Superior temporal gyrus (tissue), 1 donor: ENCODE measurements at regions not wholly inside any gene's neighbourhood (a gene's known extent, or its start where the extent isn't known, plus 50 kb on each side); places are given as distances from the start of the nearest gene placed in this dataset.

ENCODE experiments used
- DNase-seq: peaks from one replicate; pipeline ENCODE4 v3.0.0-alpha.2; 2016; ENCODE audit errors: extremely low spot score

DNA sequence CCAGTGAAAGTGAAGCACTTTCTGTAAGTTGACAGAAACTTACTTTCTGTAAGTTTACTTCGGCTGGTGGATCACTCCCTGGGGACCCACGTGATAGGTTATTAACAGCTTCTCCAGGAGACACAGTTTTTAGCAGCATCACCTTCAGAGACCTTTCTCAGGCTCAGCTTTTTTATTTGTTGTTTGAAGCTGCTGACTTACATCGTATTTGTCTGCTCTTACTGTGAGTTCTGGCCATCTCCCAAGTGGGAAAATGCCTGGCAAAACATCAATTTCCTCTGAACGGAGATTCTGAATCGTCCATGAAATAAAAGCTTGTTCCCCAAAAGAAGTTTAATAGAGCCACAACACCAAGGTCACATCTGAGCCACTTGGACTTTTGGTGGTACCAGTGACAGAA, 178.7 kb upstream of the PODXL start:
- no peak for DNase-seq

DNA sequence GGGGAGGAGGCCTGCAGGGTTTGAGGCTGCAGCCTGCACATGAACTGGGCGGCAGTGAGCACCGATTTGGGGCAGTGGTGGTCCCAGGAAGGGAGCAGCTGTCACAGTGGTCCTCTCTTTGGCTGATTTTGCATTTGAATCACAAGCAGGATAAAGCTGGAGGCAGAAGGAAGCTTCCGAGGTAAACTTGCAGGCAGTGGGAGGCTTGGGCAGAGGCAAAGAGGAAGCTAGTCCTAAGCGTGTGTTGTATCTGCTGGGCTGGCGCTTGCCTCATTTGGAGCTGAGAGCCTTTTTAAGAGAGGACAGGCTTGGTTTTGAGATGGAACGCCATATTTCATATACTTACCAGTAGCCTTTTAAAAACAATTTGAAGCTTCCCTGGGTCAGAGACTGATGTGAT, 177.2 kb upstream of the PODXL start:
- no peak for DNase-seq

DNA sequence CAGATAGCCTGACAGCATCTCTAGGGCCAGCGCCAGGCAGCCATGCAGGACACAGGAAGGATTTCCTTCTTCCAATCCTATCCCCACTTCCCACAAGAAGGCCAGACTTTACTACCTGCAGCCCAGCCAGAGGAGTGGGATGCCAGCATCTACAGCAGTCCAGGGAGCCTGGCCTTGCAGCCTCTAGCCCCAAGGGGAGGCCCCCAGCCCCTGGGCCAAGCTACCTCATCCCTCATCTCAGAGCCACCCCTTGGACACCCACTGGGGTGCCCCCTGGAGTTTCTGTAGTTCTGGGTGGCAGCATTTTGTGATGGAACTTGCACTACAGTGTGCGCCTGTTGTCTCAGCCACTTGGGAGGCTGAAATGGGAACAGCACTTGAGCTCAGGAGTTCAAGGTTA, 170.8 kb upstream of the PODXL start:
- DNase-seq, result no peak

DNA sequence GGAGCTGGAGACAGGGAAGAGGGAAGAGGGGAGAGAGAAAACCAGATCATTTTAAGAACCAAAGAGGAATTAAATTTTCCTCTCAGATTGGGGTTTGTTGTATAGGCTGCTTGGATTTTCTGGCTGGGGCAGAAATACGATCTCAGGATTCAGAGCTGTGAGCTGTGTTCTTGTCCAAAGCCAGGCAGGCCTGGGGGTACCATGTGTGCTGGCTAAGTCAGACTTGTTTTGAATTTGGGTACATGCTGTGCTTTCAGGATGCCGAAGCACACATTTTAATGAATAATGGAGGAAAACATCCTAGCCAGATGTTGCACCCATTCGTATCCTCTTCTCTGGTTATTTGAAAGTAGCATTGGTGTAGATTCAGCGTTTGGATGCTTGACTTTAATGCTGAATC, 170.3 kb upstream of the PODXL start:
- no peak for DNase-seq

DNA sequence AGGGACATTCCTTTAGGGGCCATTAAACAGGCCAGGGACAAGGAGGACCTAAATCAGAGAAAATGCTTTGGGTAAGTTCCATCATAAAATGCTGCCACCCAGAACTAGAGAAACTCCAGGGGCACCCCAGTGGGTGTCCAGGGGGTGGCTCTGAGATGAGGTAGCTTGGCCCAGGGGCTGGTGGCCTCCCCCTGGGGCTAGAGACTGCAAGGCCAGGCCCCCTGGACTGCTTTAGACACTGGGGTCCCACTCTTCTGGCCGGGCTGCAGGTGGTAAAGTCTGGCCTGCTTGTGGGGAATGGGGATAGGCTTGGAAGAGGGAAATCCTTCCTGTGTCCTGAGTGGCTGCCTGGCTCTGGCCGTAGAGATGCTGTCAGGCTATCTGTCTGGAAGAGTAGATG, 169.6 kb upstream of the PODXL start:
- DNase-seq, result no peak

DNA sequence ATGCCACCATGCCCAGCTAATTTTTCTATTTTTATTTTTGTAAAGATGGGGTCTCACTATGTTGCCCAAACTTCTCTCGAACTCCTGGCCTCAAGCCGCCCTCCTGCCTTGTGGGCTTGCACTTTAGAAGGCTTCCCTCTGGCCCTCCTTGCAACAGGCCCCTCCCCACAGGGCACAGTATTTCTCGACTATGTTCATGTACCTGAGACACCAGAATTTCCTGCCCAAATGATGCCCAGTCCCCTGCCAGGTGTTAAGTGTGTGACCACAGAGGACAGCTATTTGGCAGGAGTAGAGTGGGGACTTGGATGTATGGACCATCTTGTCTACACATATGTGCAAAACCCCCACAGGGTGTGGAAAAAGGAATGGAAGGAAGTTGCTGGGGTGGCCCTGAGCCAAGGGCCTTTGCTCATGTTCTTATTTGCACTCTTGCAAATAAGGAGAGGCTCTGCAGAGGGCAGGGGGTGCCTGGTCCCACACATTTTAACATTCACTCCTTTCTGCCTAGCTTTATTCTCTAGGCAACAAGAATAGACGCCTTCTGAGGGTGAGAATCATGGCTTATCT, 168.4 kb upstream of the PODXL start:
- no peak for DNase-seq

DNA sequence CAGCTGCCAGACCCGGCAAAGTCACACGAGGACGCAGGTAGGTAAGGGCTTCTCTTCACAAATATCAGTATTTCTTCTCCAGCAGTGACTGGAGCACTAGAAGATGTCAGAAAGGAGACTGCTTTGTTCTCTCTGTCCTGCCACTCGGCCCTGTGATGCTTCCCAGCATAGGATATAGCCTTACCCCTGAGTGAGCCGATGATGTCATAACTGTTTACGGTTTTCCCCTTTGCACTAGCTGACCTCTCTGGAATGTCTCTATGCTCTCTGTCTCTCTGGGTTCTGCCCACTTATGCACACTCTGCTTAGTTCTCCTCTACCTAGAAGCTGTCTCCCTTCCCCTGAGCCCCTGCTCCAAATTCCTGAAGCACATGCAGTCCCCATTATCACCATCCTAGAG, 167.5 kb upstream of the PODXL start:
- DNase-seq, result no peak

DNA sequence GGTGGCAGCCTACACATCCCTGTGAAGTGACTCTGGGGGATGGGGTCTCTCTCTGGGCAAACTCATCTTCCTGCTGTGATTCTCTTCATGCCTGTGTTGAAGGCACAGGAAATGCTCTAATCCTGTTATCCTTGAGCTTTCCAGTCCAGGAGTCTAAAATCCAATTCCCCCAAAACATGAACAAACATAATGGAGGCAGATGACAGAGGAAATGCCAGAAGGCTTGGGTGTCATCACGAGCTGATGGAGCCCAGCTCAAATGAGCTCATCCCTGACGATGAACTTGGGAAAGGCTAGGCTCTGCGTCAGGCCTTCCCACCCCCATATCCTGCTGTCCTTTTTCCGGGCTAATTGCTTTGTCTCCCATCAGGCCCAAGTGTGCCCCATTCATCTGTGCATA, 165.9 kb upstream of the PODXL start:
- DNase-seq, result no peak

DNA sequence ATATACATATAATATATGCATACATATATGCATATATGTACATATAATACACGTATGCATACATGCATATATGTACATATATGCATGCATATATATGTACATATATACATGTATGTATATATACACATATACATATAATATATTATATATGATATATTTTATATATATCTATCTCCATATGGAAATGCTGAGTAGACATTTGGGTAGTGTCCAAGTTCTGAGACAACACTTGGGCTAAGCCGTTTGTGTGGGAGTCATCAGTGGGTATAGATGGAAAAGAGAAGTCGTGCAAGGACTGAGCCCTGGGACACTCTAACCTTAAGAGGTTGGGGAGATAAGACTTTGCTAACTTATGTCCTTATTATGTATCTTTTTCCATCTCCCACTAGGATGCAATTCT, 165.2 kb upstream of the PODXL start:
- no peak for DNase-seq

DNA sequence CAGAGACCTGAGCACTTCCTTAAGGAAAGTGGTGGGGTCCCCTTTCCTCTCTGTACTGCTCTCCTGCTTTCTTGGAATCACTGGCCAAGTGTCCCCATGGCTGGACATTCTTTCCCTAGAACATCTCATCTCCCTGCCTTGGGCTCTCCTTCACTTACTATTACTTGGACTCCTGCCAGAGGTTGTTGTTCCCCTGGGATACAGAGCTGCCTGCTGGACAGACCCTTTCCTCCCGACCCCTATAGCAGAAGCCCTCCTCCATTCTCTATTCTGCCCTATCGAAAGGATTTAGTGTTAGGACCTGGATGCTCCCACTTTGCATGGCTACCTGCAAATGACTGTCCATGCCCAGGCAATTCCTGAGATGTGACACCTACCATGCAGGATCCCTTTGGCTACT, 164.3 kb upstream of the PODXL start:
- no peak for DNase-seq

DNA sequence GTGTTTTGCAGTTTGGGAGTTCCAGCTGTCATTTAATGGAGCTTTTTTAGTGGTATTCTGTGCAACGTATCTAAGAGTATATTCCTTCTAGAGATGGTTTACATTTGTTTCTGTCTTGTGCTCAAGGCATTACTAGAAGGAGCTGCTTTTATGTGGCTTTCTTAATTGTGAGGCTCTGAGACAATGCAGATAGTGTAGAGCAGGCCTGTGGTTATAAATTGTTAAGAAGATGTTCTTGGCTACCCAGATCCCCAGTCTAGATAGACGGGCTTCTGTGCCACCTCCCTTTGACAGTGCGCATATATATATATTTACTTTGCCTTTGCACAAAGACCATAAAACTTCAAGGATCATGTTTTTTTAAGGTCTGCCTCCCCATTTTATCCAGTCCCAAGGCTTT, 160.8 kb upstream of the PODXL start:
- no peak for DNase-seq

DNA sequence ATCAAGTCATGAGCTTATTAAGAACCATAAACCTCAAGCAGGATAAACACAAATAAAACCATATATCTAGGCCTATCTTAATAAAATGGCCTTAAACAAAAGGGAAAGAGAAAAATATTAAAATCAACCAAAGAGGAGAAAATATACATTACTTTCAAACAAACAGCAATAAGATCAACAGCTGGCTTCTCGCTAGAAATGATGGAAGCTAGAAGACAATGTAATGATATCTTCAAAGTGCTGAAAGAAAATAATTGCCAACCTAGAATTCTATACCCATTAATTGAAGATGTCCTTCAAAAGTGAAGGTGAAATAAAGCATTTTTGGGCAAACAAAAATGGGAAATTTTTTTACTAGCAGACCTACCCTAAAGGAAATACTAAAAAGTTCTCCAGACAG, 142.9 kb upstream of the PODXL start:
- DNase-seq, result no peak

DNA sequence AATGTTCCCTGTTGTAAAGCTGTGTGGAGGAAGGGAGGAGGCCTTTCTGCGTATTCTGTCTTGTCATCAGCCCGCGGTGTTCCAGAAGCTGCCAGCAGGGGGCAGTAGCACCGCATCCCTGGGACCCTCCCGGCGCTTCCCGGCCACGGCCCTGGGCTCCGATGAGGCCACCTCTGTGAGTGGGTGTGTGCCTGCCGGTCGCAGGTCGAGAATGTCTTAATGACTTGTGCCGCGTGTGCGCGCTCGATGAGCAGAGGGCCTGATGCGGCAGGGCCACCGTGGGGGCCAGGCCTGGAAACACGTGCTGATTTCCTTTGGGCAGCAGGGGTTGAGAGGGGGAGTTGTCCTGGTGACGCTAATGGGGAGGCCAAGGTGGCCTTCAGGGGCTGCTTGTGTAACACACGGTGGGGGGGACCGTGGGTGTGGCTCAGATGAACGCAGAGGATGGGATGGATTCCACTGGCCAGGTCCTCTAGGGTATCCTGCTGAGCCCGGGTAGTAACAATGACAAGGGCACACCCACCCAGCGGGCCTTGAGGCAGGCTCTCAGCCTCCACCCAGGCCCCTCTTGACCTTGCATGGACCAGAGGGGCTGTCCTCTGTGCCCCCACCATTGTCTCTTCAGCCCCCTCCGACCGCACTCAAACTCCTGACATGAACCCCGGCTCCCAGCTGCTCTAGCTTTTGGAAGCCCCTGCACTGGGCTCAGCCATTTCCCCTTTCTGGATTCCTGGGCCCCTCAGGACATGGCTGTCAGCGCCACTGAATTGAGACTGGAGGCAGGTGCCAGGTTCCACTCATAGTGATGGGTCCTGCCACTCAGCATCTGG, 135.9 kb upstream of the PODXL start:
- peak; percentile 69 for DNase-seq

DNA sequence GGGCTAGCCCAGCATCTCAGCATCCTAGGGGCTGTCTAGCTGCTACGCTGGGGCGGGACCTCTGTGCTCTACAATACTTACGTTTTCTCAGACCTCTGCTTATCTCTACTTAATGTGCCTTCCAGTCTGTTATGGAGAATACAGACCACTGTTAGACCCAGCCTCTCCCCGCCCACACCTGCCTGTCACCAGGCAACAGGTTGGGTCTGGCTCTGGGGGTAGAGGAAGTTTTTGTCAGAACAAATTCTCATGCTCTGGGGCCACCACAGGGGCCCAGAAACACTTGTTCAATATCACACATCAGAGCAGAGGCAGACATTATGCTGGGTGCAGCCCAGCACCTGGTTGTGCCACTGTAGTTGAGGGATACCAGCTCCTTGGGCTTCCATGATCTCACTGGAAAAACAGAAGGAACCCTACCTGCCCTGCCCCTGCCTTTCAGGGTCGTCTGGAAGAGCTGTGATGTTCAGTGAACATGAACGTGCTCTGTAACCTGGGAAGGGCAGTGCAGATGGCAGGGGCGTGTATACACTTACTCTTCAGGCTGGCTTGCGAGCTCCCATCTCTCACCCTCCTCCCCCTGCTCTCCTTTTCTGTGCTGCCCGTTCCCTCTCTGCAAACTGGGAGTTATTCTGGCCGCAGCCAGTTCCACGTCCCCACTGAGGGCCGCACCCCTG, 135.2 kb upstream of the PODXL start:
- DNase-seq, result no peak

DNA sequence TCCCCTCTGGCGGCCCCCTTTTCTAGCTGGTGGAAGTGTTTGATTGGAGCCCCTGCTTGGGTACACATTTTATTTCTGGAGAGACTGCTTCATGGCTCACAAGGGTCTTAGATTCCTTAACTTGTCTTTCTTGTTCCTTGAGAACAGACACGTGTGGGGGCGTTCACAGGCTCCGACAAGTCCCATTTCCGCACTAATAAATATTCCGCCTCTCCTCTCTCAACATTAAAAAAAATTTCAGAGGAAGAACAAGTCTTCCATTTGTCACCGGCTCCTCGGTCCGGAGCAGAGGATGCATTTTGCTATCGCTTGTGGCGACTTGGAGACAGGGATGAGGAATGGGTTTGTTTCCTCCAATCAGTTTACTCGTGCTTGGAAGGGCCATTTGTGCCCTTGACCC, 134.0 kb upstream of the PODXL start:
- DNase-seq, result no peak

DNA sequence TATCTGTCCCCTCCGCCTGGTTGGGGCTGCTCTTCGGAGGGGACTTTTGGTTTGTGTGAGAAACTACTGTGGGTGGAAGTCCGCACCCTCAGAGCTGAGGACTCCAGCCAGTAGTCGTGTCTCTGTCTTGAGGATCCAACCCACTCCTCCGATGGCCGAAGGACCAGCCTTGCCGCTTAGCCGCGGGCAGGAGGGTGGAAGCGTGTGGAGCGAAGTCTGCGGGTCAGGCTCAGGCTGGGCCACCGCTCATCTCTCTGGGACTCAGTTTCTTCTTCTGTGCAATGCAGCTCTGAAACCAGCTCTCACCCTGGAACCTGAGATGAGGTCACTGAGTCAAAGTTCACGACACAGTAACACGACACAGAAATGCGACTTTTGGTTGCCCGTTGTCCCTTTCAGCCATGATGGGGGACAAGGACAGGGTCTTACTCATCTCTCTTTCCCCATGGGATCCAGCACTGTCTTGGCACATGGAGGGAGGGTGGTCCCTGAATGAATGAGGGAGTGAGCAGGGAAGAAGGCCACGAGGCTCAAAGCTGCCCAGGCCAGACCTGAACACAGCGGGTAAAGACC, 133.3 kb upstream of the PODXL start:
- no peak for DNase-seq

DNA sequence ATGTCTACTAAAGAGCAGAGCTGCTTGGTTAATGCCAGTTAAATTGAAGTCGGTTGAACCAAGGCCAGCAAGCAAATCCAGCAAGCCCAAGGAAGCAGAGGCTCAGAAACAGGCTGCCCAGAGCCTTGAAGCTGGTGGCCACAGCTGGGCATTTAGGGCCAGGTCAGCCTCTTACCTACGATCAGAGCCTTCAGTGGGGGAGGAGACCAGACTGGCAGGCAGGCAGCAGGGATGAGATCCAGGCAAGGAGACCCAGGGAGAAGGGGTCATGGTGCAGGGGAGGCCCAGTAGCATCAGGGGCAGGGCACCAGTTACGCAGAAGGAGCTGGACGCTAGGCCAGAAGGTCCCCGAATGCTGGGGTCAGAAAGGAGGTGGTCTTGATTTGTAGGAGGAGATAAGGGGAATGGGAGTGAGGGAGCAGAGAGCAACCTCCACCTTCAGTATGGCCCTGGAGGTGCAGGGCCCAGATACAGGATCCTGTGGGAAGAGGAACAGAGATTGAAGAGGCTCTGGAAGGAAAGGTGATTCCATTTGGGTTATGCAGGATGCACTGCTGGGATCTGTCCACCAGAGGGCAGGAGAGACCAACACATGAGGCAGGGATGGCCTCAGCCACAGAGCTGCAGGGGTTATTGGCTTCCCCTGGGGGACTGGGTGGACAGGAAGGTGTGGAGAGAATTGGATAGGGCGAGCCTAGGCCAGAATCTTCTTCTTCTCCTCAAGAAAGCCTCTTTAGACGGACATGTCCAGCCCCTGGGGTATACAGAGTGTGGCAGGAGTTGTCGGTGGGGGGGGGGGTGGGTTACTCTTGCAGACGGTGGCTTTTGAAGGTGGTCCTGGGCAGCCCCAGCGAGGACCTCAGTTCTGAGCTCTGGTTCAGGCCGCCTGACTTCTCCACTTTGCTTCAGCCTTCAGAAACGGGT, 132.6 kb upstream of the PODXL start:
- peak; percentile 82 for DNase-seq

DNA sequence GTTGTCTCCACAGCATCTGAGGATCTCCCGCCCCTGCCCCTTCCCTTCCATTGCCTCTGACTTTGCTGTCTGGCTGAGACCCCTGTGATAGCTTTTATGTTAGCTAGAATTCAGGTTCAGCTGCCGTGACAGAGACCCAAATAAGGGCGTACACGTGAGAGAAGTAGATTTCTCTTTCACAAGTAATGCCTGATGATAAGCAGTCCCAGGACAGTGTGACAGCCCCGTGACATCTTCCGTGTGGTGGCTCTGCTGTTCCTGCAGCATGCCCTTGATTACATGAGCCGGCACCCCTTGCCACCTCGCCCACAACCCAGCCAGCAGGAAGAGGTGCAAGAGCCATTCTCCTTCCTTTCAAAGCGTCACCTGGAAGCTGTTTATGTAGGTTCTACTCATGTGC, 130.9 kb upstream of the PODXL start:
- no peak for DNase-seq

DNA sequence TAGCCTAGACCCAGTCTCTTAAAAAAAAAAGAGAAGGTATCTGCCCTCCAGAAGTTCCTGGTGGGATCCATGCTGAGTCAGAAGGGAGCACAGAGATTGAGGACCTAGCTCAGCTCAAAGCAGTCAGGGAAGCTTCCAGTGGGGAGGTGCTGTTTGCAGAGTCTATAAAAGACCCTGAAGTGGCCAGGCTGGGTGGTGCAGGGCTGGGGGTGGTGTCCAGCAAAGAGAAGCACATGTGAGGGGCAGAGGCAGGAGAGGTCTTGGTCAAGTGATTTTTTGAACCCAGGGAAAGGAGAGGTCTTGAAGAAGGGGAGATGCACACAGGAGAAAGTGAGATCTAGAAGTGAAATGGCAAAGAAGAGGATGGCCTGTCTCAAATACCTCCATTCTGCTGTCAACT, 130.4 kb upstream of the PODXL start:
- DNase-seq, result no peak

DNA sequence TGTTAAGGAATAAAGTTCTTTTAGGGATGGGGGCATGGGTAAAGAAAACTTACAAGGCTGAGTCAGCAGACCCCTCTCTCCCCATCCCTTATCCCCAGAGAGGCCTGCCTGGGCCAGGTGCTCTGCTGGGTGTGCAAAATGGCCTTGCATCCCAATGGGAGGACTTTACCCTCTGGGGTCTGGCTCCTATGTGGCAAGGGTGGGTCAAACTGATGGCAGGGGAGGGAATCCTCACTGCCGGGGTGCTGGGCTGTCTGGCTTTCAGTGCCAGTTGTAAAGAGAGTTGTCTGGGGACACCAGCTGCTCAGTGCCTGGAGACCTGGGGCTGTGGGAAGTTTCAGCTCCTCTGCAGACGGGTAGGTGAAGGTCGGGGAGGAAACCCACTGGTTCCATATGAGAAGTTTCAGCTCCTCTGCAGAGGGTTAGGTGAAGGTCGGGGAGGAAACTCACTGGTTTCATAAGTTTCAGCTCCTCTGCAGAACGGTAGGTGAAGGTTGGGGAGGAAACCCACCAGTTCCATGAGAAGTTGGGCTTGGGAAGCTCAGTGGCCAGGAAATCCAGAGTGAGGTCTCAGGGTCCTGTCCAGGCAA, 127.2 kb upstream of the PODXL start:
- DNase-seq, result no peak

DNA sequence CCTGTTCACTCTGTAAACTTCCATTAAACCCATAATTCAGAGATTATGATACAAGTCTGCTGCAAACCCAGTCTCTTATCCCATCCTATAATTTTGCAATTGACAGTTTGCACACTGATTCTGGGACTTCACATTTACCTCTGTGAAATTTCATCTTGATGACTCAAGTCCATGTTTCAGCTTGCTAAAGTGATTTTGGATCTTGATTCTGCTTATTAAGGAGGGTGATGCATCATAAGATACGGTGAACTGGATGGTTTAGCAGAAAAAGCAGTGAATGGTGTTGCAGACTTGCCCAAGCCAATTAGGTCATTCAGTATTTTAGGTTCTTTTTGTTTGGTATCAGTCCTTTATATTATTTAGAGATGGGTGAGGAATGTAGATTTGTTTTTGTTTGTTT, 125.5 kb upstream of the PODXL start:
- no peak for DNase-seq
